Activated naive CD4-positive, alpha-beta T cell treated with anti-CD3 and anti-CD28 coated beads, Interleukin-2, amount 50 U/mL, for 72 hours (primary cell): ENCODE measurements at regions not wholly inside any gene's neighbourhood (a gene's known extent, or its start where the extent isn't known, plus 50 kb on each side); places are given as distances from the start of the nearest gene placed in this dataset.

Experiments used
- ATAC-seq, 2 donors: fragments of 150-1000 bp; cut with Tn5 transposase; 2 replicates each; pipeline ENCODE4 v1.10.0; 2021; ENCODE audit warnings: mild to moderate bottlenecking in 2 of 2, moderate library complexity in 2 of 2
- DNase-seq, 2 donors: peaks; one replicate each; pipeline ENCODE4 v3.0.0; 2021 to 2022; ENCODE audit warnings: low spot score in 2 of 2
- H3K27ac Mint-ChIP-seq, 2 donors: one replicate each; pipeline ENCODE4 v1.8.0; 2022; ENCODE audit warnings: mild to moderate bottlenecking in 2 of 2, mixed read lengths in 2 of 2
- H3K36me3 Mint-ChIP-seq, 2 donors: one replicate each; pipeline ENCODE4 v1.8.0; 2022; ENCODE audit warnings: mixed read lengths in 2 of 2
- H3K9me3 Mint-ChIP-seq, 2 donors: one replicate each; pipeline ENCODE4 v1.8.0; 2022; ENCODE audit warnings: mixed read lengths in 2 of 2

- ATAC-seq (no peak), DNase-seq (no peak)
- no peaks in the 10 kb centered on the region for H3K36me3 Mint-ChIP-seq
- H3K27ac Mint-ChIP-seq = no peak overlapping the region
- H3K9me3 Mint-ChIP-seq = peaks cover 0 to 2% of the 10 kb centered on the region in 2 donors
Measured at GRCh38 chr5:167943343-167943742, 348.1 kb upstream of the WWC1 start.

- ATAC-seq (no peak), DNase-seq (no peak)
- H3K9me3 Mint-ChIP-seq = no peaks in the 10 kb centered on the region
- H3K36me3 Mint-ChIP-seq = no peaks in the 10 kb centered on the region
- no peak overlapping the region for H3K27ac Mint-ChIP-seq
Measured at GRCh38 chr5:167944121-167944852, 347.2 kb upstream of the WWC1 start.

- ATAC-seq (no peak), DNase-seq (no peak)
- Mint-ChIP-seq H3K9me3 (no peaks in the 10 kb centered on the region), H3K36me3 (no peaks in the 10 kb centered on the region), H3K27ac (no peak overlapping the region)
Measured at GRCh38 chr5:167945542-167946384, 345.7 kb upstream of the WWC1 start.

- Mint-ChIP-seq H3K36me3 (no peaks in the 10 kb centered on the region), H3K9me3 (no peaks in the 10 kb centered on the region), H3K27ac (no peak overlapping the region)
- ATAC-seq (no peak), DNase-seq (no peak)
Measured at GRCh38 chr5:167947306-167947705, 344.1 kb upstream of the WWC1 start.

- ATAC-seq (no peak), DNase-seq (no peak)
Measured at GRCh38 chr5:167948251-167948650, 343.2 kb upstream of the WWC1 start.

GRCh38 chr5:167949435-167949834, 342.0 kb upstream of the WWC1 start:
- H3K9me3 Mint-ChIP-seq = no peaks in the 10 kb centered on the region
- no peak overlapping the region for H3K27ac Mint-ChIP-seq
- ATAC-seq (no peak), DNase-seq (no peak)
- H3K36me3 Mint-ChIP-seq = no peaks in the 10 kb centered on the region

More at GRCh38 chr5:167948251-167948650, 343.2 kb upstream of the WWC1 start:
- Mint-ChIP-seq H3K27ac (no peak overlapping the region), H3K9me3 (no peaks in the 10 kb centered on the region), H3K36me3 (no peaks in the 10 kb centered on the region)

- DNase-seq (no peak), ATAC-seq (no peak)
- peaks cover 0 to 3% of the 10 kb centered on the region in 2 donors for H3K9me3 Mint-ChIP-seq
- H3K27ac Mint-ChIP-seq = no peak overlapping the region
- H3K36me3 Mint-ChIP-seq = no peaks in the 10 kb centered on the region
Measured at GRCh38 chr5:167950126-167950721, 341.2 kb upstream of the WWC1 start.

GRCh38 chr5:167951116-167951515, 340.3 kb upstream of the WWC1 start:
- ATAC-seq = no peak
- no peak overlapping the region for H3K27ac Mint-ChIP-seq

GRCh38 chr5:167952278-167952995, 339.0 kb upstream of the WWC1 start:
- ATAC-seq (no peak), DNase-seq (no peak)
- H3K9me3 Mint-ChIP-seq = peaks cover 4 to 13% of the 10 kb centered on the region in 2 donors
- no peak overlapping the region for H3K27ac Mint-ChIP-seq
- H3K36me3 Mint-ChIP-seq = peaks cover 0 to 4% of the 10 kb centered on the region in 2 donors

More at GRCh38 chr5:167951116-167951515, 340.3 kb upstream of the WWC1 start:
- Mint-ChIP-seq H3K36me3 (no peaks in the 10 kb centered on the region), H3K9me3 (peaks cover 0 to 8% of the 10 kb centered on the region in 2 donors)
- no peak for DNase-seq

- DNase-seq (no peak), ATAC-seq (no peak)
- Mint-ChIP-seq H3K9me3 (peaks cover 9 to 17% of the 10 kb centered on the region in 2 donors), H3K36me3 (peaks cover 0 to 7% of the 10 kb centered on the region in 2 donors), H3K27ac (no peak overlapping the region)
Measured at GRCh38 chr5:167953151-167953798, 338.2 kb upstream of the WWC1 start.

GRCh38 chr5:167961731-167962130, 329.7 kb upstream of the WWC1 start:
- peaks cover 15 to 16% of the 10 kb centered on the region in 2 donors for H3K9me3 Mint-ChIP-seq
- peaks cover 8 to 12% of the 10 kb centered on the region in 2 donors for H3K36me3 Mint-ChIP-seq
- no peak for ATAC-seq

GRCh38 chr5:167964529-167964928, 326.9 kb upstream of the WWC1 start:
- Mint-ChIP-seq H3K36me3 (peaks cover 4% of the 10 kb centered on the region in 2 donors), H3K9me3 (peaks cover 3 to 4% of the 10 kb centered on the region in 2 donors), H3K27ac (no peak overlapping the region)
- ATAC-seq (no peak), DNase-seq (no peak)

More at GRCh38 chr5:167961731-167962130, 329.7 kb upstream of the WWC1 start:
- no peak for DNase-seq
- no peak overlapping the region for H3K27ac Mint-ChIP-seq

GRCh38 chr5:167965710-167966109, 325.7 kb upstream of the WWC1 start:
- DNase-seq (no peak), ATAC-seq (no peak)
- no peaks in the 10 kb centered on the region for H3K36me3 Mint-ChIP-seq
- peaks cover 0 to 3% of the 10 kb centered on the region in 2 donors for H3K9me3 Mint-ChIP-seq
- H3K27ac Mint-ChIP-seq = no peak overlapping the region

GRCh38 chr5:167966979-167967378, 324.5 kb upstream of the WWC1 start:
- Mint-ChIP-seq H3K9me3 (peaks cover 0 to 3% of the 10 kb centered on the region in 2 donors), H3K36me3 (no peaks in the 10 kb centered on the region), H3K27ac (no peak overlapping the region)
- ATAC-seq = no peak
- no peak for DNase-seq

GRCh38 chr5:167967494-167968177, 323.8 kb upstream of the WWC1 start:
- no peaks in the 10 kb centered on the region for H3K36me3 Mint-ChIP-seq
- H3K27ac Mint-ChIP-seq = no peak overlapping the region
- H3K9me3 Mint-ChIP-seq = peaks cover 0 to 3% of the 10 kb centered on the region in 2 donors
- ATAC-seq (no peak), DNase-seq (no peak)

- ATAC-seq (no peak), DNase-seq (no peak)
- H3K36me3 Mint-ChIP-seq = no peaks in the 10 kb centered on the region
- peaks cover 6 to 7% of the 10 kb centered on the region in 2 donors for H3K9me3 Mint-ChIP-seq
- H3K27ac Mint-ChIP-seq = no peak overlapping the region
Measured at GRCh38 chr5:167968837-167969236, 322.6 kb upstream of the WWC1 start.
